ENCODE measurements at regions not wholly inside any gene's neighbourhood (a gene's known extent, or its start where the extent isn't known, plus 50 kb on each side); places are given as distances from the start of the nearest gene placed in this dataset.
A peak's percentile ranks its signal among the peaks of the same experiment; 100 is the strongest.

DNA sequence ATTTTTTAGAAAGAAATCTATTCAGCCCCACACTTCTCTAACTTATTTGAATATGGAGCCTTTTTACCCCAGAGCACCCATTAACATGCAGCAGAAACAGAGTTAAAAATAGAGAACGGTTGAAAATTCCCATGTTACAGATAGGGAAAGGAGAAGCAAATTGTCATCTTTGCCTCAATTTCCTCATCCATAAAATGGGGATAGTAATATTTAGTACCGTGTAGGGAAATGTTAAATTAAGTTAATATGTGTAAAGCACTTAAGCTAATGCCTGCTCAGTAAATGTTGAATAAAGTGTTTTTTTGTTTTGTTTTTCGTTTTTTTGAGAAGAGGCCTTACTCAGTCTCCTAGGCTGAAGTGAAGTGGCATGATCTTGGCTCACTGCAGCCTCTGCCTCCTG is 50.3 kb downstream of the NAV1 start:
- DNase-seq = no peak
- in situ Hi-C loops (cut with HindIII; ENCODE audit: low pct_ligation_motif_present, low pct_unique_long_range_greater_than_20kb, low sequenced_read_pairs) = no loop called here

DNA sequence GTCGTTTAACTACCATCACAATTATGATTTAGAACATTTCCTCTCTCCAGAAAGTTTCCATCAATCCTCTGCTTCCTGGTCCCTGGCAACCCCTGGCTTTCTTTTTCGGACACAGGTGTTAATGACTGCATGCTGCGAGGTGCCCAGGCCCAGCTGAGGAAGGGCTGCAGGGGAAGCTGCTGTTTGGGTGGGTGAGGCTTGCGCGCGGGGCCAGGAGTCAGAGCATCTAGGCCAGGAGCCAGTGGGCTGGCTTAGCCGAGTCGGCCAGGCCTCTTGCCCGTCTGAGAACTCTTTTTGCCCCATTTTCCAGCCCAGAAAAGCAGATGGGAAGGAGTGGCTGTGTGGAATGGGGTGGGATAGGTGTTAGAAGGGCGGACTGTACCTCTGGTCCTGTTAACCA is 51.5 kb downstream of the NAV1 start:
- in situ Hi-C loops (cut with HindIII; ENCODE audit: low pct_ligation_motif_present, low pct_unique_long_range_greater_than_20kb, low sequenced_read_pairs) = no loop called here

DNA sequence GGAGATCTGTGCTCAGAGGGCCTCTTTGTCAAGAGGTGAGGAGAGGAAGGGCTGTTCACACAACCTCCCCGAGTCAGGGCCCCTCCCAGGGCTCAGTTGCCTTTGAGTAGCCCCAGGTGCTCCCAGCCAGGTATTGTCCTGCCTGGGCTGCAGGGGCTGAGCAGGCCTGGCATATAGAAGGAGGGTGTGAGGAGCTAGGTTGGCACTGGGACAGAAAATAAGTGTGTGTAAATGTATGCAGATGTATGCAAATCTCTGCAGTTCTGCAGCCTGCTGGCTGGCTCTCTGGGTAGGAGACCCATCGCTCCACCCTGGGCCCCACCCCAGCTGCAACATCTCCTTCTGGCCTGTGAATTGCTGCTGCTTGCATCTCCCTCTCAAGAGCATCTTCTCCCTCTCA is 52.4 kb downstream of the NAV1 start:
- DNase-seq = no peak
- in situ Hi-C loops (cut with HindIII; ENCODE audit: low pct_ligation_motif_present, low pct_unique_long_range_greater_than_20kb, low sequenced_read_pairs) = no loop called here

More for the DNA sequence above, 51.5 kb downstream of the NAV1 start:
- no peak for DNase-seq

DNA sequence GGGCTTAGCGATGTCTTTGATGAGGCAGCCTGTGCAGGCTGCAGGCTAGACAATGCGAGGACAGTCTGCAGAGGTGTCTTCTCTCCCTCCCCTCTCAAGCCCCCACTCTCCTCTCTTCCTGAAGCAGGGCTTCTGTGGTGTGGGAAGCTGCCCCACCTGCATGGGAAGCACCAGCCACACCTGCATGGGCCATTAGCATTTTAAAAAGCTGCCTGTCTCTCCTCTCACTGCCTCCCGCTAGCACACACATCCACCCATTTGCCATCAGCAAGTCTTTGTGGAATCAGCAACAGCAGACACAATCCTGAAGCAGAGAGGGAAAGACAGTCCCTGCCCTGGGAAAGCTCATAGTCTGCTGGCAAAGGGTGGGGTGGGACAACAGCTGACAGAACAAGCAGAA is 53.1 kb downstream of the NAV1 start:
- DNase-seq = no peak
- in situ Hi-C loops (cut with HindIII; ENCODE audit: low pct_ligation_motif_present, low pct_unique_long_range_greater_than_20kb, low sequenced_read_pairs) = no loop called here

- in situ Hi-C loops (cut with HindIII; ENCODE audit: low pct_ligation_motif_present, low pct_unique_long_range_greater_than_20kb, low sequenced_read_pairs) = no loop called here
- DNase-seq = no peak
These were observed 54.4 kb downstream of the NAV1 start for GRCh38 chr1:201593200-201593921.

GRCh38 chr1:201594575-201595245 is 55.8 kb downstream of the NAV1 start:
- no peak for DNase-seq
- in situ Hi-C loops (cut with HindIII; ENCODE audit: low pct_ligation_motif_present, low pct_unique_long_range_greater_than_20kb, low sequenced_read_pairs) = no loop called here

DNA sequence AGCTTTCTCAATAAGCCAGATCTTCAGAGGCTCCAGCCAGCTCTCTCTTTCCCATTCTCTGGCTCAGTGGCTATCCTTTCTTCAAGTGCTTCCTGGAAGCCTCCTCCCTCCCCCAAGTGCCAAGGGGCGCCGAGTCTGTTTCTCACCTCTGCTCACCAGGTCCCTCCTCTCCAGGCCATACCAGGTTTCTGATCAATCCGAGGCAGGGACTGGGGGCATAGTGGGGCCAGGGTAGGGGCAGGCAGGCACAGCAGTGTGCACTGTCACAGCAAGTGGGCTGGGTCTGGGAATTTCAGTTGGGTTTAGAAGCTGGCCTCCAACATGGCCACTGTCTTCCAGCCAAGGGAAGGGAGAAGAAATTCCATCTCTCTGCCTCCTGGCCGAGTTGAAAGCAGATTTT is 56.5 kb downstream of the NAV1 start:
- in situ Hi-C loops (cut with HindIII; ENCODE audit: low pct_ligation_motif_present, low pct_unique_long_range_greater_than_20kb, low sequenced_read_pairs) = no loop called here
- DNase-seq = no peak

GRCh38 chr1:201596101-201596868 is 57.4 kb downstream of the NAV1 start:
- no peak for DNase-seq
- in situ Hi-C loops (cut with HindIII; ENCODE audit: low pct_ligation_motif_present, low pct_unique_long_range_greater_than_20kb, low sequenced_read_pairs) = no loop called here

DNA sequence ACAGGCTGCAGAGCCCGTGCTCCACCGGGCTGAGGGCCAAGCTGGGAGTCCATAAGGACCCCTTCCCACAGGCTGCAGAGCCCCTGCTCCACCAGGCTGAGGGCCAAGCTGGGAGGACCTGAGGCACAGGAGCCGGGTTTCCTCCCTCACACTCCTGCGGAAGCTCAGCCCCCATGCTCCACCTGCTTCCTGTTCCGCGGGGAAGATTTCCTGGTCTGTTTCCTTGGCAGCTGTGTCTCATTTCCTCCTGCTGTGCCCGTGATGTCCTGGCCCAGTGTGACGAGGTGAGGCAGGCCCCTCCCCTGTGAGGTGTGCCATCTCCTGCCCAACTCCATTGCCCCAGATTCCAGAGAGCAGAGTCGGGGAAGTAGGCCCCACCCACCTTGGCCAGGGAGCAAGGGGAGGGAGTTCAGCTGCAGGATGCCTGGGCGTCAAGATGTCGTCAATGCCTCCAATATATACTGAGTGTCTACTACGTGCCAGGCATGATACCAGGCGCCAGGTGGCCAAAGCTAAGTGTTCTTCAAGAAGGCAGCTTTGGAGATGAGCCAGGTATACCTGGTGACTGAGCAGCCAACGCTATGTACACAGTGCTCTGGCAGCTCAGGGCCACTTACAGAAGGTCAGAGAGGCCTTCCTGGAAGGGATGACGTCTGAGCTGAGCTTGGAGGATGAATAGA is 58.8 kb downstream of the NAV1 start:
- in situ Hi-C loops (cut with HindIII; ENCODE audit: low pct_ligation_motif_present, low pct_unique_long_range_greater_than_20kb, low sequenced_read_pairs) = no loop called here
- DNase-seq = no peak

DNA sequence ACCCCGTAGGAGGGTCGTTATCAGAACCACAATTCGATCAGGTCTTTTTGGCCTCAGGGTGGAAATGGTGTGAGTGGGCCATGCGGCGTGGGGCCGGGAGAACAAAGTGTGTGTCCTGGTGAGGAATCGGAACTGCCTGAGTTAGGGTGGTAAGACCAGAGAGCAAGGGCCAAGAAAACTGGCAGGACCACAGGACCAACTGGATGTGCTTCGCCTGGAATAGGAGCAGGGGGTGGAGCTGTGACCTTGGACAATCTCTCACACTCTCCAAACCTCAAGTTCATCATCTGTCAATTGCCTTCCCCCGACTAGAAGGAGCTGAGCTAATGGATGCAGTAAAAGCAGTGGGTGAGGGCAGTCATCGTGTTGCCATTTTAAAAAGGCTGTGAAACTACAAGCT is 59.5 kb downstream of the NAV1 start:
- in situ Hi-C loops (cut with HindIII; ENCODE audit: low pct_ligation_motif_present, low pct_unique_long_range_greater_than_20kb, low sequenced_read_pairs) = no loop called here
- DNase-seq = no peak

- no peak for DNase-seq
- in situ Hi-C loops (cut with HindIII; ENCODE audit: low pct_ligation_motif_present, low pct_unique_long_range_greater_than_20kb, low sequenced_read_pairs) = no loop called here
These were observed 60.0 kb downstream of the NAV1 start for GRCh38 chr1:201598973-201599372.

GRCh38 chr1:201599548-201599947 is 60.6 kb downstream of the NAV1 start:
- in situ Hi-C loops (cut with HindIII; ENCODE audit: low pct_ligation_motif_present, low pct_unique_long_range_greater_than_20kb, low sequenced_read_pairs) = no loop called here
- DNase-seq = no peak

DNA sequence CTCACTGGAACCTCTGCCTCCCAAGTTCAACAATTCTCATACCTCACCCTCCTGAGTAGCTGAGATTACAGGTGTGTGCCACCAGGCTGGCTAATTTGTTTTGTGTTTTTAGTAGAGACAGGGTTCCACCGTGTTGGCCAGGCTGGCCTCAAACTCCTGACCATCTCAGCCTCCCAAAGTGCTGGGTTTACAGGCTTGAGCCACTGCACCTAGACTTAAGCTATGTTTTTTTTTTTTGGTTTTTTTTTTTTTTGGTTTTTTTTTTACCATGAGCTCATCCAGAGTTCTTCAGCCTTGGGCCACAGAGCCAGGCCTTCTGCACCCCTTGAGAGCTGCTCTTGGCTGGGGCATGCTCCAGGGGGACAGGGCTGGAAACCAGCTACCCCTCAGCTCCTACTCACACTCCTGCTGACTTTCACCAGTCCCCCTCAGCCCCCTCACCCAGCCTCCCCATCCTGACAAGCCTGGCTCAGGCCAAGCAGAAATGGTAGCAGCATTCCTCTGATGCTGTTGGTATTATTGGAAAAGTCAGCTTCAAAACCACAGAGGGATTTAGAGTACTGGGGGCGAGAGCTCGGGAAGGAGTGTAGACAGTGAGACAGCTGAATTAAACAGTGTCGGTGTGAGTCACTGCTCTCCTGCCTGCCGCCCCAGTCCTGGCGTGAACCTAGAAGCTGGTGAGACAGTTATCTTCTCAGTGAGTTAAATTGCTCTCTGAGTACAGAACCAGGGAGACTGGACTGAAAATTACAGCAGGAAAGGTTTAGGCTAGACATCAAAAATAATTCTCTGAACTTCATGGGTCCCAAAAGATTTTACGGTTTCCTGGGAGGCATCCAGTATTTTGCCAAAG is 63.7 kb downstream of the NAV1 start:
- peak; percentile 79 for DNase-seq
- in situ Hi-C loops (cut with HindIII; ENCODE audit: low pct_ligation_motif_present, low pct_unique_long_range_greater_than_20kb, low sequenced_read_pairs) = no loop called here

DNA sequence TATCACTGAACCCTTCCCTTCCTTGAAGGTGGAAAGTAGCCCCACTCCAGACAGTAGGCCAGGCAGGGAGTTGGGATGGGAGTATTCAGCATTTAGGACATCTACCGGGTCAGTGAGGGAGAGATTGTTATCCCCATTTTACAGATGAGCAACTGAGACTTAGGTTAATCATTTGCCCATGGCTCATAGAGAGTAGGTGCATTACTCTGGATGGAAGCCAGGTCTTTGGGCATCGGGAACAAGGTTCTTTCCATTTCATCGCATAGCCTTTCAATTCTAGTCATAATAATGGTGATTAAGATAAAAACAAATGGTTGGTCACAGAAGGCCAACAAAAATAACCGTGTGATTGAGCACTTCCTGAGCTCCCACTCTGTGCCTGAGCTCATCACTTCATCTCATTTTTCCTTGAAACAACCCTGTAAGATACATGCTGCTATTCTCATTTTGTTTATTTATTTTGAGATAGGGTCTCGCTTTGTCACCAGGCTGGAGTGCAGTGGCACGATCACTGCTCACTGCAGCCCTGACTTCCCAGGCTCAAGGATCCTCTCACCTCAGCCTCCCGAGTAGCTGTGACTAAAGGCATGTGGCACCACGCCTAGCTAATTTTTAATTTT is 64.8 kb downstream of the NAV1 start:
- no peak for DNase-seq
- in situ Hi-C loops (cut with HindIII; ENCODE audit: low pct_ligation_motif_present, low pct_unique_long_range_greater_than_20kb, low sequenced_read_pairs) = no loop called here

DNA sequence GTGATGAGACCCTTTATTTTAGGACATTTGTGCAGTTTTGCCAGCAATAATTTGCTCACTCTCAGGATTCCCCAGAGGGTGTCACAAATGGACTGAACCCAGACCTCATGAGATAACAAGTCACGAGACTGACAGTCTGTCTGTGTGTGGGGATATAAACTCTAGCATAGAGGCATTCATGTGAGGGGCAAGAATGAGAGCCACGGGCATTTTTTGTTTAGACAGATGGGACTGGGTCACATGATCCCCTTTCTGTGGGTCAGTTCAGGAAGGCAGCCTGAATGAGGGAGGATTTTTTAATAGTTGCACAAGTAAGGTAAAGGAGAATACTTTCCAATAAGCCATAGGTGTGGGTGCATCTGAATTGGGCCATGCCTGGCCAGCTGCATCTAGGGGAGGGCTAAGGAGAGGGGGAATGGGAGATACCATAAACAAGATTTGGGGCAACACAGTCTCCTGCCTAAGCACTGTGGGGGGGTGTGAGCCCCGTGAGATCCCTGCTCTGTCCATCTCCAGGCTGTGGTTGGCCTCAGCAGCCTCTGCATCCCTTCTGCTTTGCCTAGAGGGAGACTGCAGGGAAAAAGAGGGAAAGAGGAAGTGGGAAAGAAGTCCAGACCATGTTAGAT is 66.6 kb downstream of the NAV1 start:
- no peak for DNase-seq
- in situ Hi-C loops (cut with HindIII; ENCODE audit: low pct_ligation_motif_present, low pct_unique_long_range_greater_than_20kb, low sequenced_read_pairs) = no loop called here

DNA sequence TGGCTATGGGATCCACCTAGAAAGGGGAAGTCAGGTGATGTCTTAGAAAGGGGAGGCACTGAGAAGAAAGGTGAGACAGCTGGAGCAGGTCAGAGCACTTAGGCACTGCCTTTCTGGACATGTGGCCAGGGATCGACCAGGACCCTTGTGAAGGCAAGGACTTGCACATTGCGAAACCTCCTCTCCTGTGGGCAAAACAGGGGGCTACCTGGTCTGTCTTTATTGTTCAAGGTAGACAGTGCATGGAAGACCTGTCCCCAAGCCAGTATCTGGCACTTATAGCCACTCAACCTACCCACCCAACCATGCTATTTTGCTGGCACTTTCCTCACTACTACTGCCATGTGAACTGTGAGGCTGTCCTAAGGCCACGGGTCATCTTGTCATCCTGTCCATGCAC is 67.2 kb downstream of the NAV1 start:
- in situ Hi-C loops (cut with HindIII; ENCODE audit: low pct_ligation_motif_present, low pct_unique_long_range_greater_than_20kb, low sequenced_read_pairs) = no loop called here
- no peak for DNase-seq

DNA sequence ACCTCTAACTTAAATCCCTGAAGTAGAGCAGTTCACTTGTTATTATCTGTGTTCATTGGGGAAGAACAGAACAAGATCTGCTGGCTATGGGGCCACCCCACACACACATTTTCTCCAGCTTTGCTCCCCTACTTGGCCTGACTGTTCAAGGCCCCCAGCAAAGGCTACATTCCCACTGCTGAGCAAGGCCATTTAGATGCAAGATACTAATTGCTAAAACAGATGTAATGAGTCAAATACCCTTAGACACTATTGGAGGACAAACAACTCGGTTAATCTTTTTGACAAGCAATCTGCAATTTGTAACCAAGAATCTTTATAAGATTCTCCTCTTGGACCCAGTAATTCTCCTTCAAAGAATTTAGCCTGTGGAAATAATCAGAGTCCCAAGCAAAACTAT is 67.7 kb downstream of the NAV1 start:
- no peak for DNase-seq
- in situ Hi-C loops (cut with HindIII; ENCODE audit: low pct_ligation_motif_present, low pct_unique_long_range_greater_than_20kb, low sequenced_read_pairs) = no loop called here
